Peyer's patch (tissue), 4 donors: ENCODE measurements at regions not wholly inside any gene's neighbourhood (a gene's known extent, or its start where the extent isn't known, plus 50 kb on each side); places are given as distances from the start of the nearest gene placed in this dataset.

Experiments
- POLR2A ChIP-seq, 2 donors: fragments of 450-650 bp; IDR thresholded peaks; one replicate each; pipeline ENCODE4 v1.5.1; 2017; ENCODE audit warnings: antibody characterized with exemption in 2 of 2, mild to moderate bottlenecking in 2 of 2, moderate library complexity in 2 of 2
- TF ChIP-seq, protein P1 (sequence below), 6 experiments: fragments of 450-650 bp in 4 of 6; fragments of 200-600 bp in 2 of 6; sonication (generic) in 1 of 6; IDR thresholded peaks; one replicate each; pipeline ENCODE4 v1.5.1; 2017 to 2019; ENCODE audit warnings: antibody characterized with exemption in 6 of 6, mild to moderate bottlenecking in 3 of 6, moderate library complexity in 1 of 6

GRCh38 chr5:142378737-142379634 lies 54.2 kb upstream of the SPRY4 start:
- TF ChIP-seq, protein P1, sequence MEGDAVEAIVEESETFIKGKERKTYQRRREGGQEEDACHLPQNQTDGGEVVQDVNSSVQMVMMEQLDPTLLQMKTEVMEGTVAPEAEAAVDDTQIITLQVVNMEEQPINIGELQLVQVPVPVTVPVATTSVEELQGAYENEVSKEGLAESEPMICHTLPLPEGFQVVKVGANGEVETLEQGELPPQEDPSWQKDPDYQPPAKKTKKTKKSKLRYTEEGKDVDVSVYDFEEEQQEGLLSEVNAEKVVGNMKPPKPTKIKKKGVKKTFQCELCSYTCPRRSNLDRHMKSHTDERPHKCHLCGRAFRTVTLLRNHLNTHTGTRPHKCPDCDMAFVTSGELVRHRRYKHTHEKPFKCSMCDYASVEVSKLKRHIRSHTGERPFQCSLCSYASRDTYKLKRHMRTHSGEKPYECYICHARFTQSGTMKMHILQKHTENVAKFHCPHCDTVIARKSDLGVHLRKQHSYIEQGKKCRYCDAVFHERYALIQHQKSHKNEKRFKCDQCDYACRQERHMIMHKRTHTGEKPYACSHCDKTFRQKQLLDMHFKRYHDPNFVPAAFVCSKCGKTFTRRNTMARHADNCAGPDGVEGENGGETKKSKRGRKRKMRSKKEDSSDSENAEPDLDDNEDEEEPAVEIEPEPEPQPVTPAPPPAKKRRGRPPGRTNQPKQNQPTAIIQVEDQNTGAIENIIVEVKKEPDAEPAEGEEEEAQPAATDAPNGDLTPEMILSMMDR (IDR thresholded peaks at IDR 0.05), result no peak
- no peak for TF ChIP-seq POLR2A (IDR thresholded peaks at IDR 0.05)
